A673 (cell line): ENCODE measurements at regions not wholly inside any gene's neighbourhood (a gene's known extent, or its start where the extent isn't known, plus 50 kb on each side); places are given as distances from the start of the nearest gene placed in this dataset.

Source experiments
- BruUV-seq: library from RNA; stranded (reverse); fragments of 400-500 nt; replicated peaks from 2 replicates; lab custom pipeline; 2021; lab: Mats Ljungman, UMichigan
- CTCF ChIA-PET: fragments of 300-600 bp; sonication (Branson Sonifier 250); formaldehyde crosslinking; loops from one replicate; lab custom pipeline; 2022; ENCODE audit warnings: antibody characterized with exemption; lab: Charles Lee
- POLR2A ChIA-PET: fragments of 300-600 bp; sonication (Branson Sonifier 250); formaldehyde crosslinking; loops from one replicate; lab custom pipeline; 2022; ENCODE audit warnings: antibody characterized with exemption; ENCODE audit not compliant: low non-redundant PET; lab: Charles Lee
- DNase-seq: peaks from one replicate; pipeline ENCODE4 v3.0.0-alpha.2; 2015; ENCODE audit warnings: low spot score
- H3K27ac ChIP-seq: fragments of 200-600 bp; sonication (generic); 2 replicates; pipeline ENCODE4 v1.5.1; 2016; ENCODE audit warnings: mixed run types, low read depth, mild to moderate bottlenecking, mixed read lengths, antibody characterized with exemption, low read length; ENCODE audit not compliant: poor library complexity, severe bottlenecking
- H3K27me3 ChIP-seq: fragments of 200-600 bp; sonication (generic); replicated peaks from 2 replicates; pipeline ENCODE4 v1.6.1; 2017; ENCODE audit warnings: mixed run types, low read depth, mild to moderate bottlenecking, mixed read lengths, antibody characterized with exemption, low read length; ENCODE audit not compliant: insufficient read depth, poor library complexity
- H3K36me3 ChIP-seq: fragments of 200-600 bp; sonication (generic); 2 replicates; pipeline ENCODE4 v1.6.1; 2016; ENCODE audit warnings: mixed run types, mild to moderate bottlenecking, mixed read lengths, antibody characterized with exemption, low read length; ENCODE audit not compliant: insufficient read depth, poor library complexity, severe bottlenecking
- H3K4me1 ChIP-seq: fragments of 200-600 bp; sonication (generic); 2 replicates; pipeline ENCODE4 v1.6.1; 2017; ENCODE audit warnings: mixed run types, mild to moderate bottlenecking, mixed read lengths, antibody characterized with exemption, low read length; ENCODE audit not compliant: insufficient read depth, poor library complexity, severe bottlenecking
- H3K4me3 ChIP-seq: fragments of 200-600 bp; sonication (generic); 2 replicates; pipeline ENCODE4 v1.5.1; 2016; ENCODE audit warnings: low read depth, mixed run types, mild to moderate bottlenecking, mixed read lengths, low read length; ENCODE audit not compliant: poor library complexity, severe bottlenecking
- H3K9me3 ChIP-seq: fragments of 200-600 bp; sonication (generic); 2 replicates; pipeline ENCODE4 v1.6.1; 2016; ENCODE audit warnings: mixed run types, low read depth, mild to moderate bottlenecking, mixed read lengths, antibody characterized with exemption, low read length; ENCODE audit not compliant: poor library complexity, severe bottlenecking
- CTCF ChIP-seq: fragments of 300-800, 200-600 bp; sonication (generic); conservative IDR thresholded peaks from 2 replicates; pipeline ENCODE4 v1.5.1; 2017; ENCODE audit warnings: low read depth, mild to moderate bottlenecking, antibody characterized with exemption, low read length, moderate library complexity, mixed read lengths
- EZH2 ChIP-seq: fragments of 200-600 bp; sonication (generic); IDR thresholded peaks from 2 replicates; pipeline ENCODE4 v1.6.1; 2017; ENCODE audit warnings: borderline replicate concordance, low read depth, mild to moderate bottlenecking, mixed read lengths, antibody characterized with exemption, low read length; ENCODE audit not compliant: poor library complexity, severe bottlenecking
- intact Hi-C: fragments of 100-400 bp; cut with micrococcal nuclease; formaldehyde crosslinking; loops from one replicate; pipeline ENCODE4 v1.10.0; 2022; ENCODE audit not compliant: unreplicated experiment

DNA sequence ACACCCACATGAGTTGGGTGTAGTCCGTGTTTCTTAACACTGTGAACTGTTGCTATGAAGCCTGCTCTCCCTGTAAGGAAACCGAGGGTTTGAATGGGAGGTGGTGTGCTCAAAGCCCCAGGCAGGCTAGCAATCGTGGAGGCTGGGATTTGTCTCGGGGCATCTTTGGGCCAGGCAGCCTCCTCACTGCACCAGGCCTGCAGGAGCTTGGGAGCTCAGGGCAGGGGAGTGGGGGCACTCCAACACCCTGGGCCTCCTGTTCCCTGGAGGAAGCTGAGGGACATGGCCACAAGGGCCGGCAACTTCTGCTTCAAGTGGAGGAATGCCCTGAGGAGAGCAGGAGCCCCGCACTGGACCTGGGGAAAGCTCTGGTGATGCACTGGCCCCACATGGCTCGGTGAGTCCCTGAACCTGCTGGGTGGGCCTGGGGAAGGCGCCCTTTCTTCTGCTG is 164.7 kb upstream of the B3GAT1 start:
- ChIA-PET CTCF (no interaction called here), POLR2A (no interaction called here)
- BruUV-seq = no TSS peak
- no peaks in the 10 kb centered on the region for H3K36me3 ChIP-seq
- TF ChIP-seq EZH2 = no peak
- TF ChIP-seq CTCF = no peak
- intact Hi-C loops = no loop called here
- no peak overlapping the region for H3K4me3 ChIP-seq
- no peak overlapping the region for H3K27ac ChIP-seq
- H3K9me3 ChIP-seq = no peaks in the 10 kb centered on the region
- no peak for DNase-seq
- no peaks in the 10 kb centered on the region for H3K4me1 ChIP-seq
- no peaks in the 10 kb centered on the region for H3K27me3 ChIP-seq

DNA sequence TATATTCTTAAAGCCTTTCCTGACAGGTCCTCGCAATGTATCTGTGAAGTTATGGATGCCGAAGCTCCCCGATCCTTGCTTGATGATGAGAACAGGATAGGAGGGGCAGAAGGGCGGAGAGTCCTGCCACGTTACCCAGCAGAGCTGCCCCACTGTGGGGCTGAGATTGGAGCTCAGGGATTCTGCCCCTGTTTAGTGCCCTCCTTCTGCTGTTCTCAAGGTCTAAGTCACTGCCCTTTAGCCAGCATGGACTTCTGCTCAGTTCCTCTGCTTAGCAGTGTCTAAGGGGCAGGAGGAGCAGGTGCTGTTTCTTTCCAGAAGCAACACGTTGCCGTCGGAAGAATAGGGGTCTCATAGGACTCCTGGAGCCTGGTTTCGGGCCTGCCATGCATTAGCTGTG is 164.2 kb upstream of the B3GAT1 start:
- no peaks in the 10 kb centered on the region for H3K9me3 ChIP-seq
- no peaks in the 10 kb centered on the region for H3K36me3 ChIP-seq
- CTCF ChIA-PET = no interaction called here
- intact Hi-C loops = no loop called here
- H3K27me3 ChIP-seq = no peaks in the 10 kb centered on the region
- TF ChIP-seq CTCF (no peak), EZH2 (no peak)
- POLR2A ChIA-PET = no interaction called here
- H3K4me3 ChIP-seq = no peak overlapping the region
- no peak for DNase-seq
- no TSS peak for BruUV-seq
- H3K4me1 ChIP-seq = no peaks in the 10 kb centered on the region
- no peak overlapping the region for H3K27ac ChIP-seq

DNA sequence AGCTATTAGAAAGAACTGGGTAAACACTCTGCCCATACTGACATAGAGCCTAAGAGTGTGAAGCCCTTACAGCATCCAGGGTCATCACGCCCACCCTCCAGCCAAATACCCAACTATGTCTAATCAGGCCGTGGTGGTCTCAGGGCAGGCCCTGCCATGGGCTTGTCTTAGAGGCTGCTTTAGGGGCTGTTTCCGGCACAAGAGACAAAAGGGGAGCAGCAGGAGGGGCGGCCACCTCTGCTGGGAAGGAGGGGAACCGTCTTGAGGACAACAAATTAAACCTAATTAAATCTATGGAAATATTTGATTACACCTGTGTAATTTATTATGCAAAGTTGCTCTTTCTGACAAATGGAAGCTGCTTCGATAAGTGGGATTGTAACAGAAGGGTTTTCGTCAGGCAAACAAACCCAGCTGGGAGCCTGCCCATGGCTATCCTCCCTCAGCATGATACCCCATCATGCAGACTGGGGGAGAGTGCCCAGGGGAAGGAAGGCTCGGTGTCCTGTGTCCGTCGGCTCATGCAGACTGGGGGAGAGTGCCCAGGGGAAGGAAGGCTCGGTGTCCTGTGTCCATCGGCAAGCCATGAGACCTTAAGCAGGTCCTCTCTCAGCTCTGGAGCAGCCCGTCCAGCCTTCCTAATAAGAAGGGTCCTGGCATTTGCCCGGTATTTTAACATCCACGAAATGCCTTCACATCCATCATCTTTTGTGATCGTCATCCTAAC is 163.6 kb upstream of the B3GAT1 start:
- H3K9me3 ChIP-seq = no peaks in the 10 kb centered on the region
- intact Hi-C loops = no loop called here
- TF ChIP-seq EZH2 (no peak), CTCF (no peak)
- no peak overlapping the region for H3K27ac ChIP-seq
- no peak overlapping the region for H3K4me3 ChIP-seq
- no peak for DNase-seq
- POLR2A ChIA-PET = no interaction called here
- no peaks in the 10 kb centered on the region for H3K27me3 ChIP-seq
- CTCF ChIA-PET = no interaction called here
- BruUV-seq = no TSS peak
- H3K4me1 ChIP-seq = no peaks in the 10 kb centered on the region
- H3K36me3 ChIP-seq = no peaks in the 10 kb centered on the region
